K562 (cell line): ENCODE measurements at regions not wholly inside any gene's neighbourhood (a gene's known extent, or its start where the extent isn't known, plus 50 kb on each side); places are given as distances from the start of the nearest gene placed in this dataset.

Experiments used
- ATAC-seq: fragments of 200-7000 bp; cut with Tn5 transposase; 3 replicates; pipeline ENCODE4 v1.9.1; 2020; ENCODE audit warnings: moderate library complexity
- BruUV-seq: library from RNA; stranded (reverse); fragments of 400-500 nt; replicated peaks from 2 replicates; lab custom pipeline; 2021; lab: Mats Ljungman, UMichigan
- CTCF ChIA-PET: fragments of 300-600 bp; formaldehyde crosslinking; extraction: SDS; loops from one replicate; lab custom pipeline; 2021; ENCODE audit warnings: low intra/inter-chr PET ratio; lab: Yijun Ruan, JAX
- POLR2A ChIA-PET: fragments of 300-600, 350-650 bp; sonication (Branson Sonifier 250); formaldehyde crosslinking; extraction: SDS; loops from one replicate; lab custom pipeline; 2021; ENCODE audit warnings: antibody characterized with exemption, inconsistent platforms; lab: Yijun Ruan, JAX
- DNase-seq, 4 experiments: peaks; one replicate each; pipeline versions ENCODE4 v3.0.0 to v3.0.0-alpha.2; 2011 to 2018; ENCODE audit warnings: low spot score in 3 of 4, mixed read lengths in 3 of 4; ENCODE audit errors: extremely low read depth in 1 of 4
- FAIRE-seq: peaks from 2 replicates; lab custom pipeline; 2011; peaks lifted over from hg19 to GRCh38; lab: Jason Lieb, UNC
- H2AFZ ChIP-seq: 2 replicates; pipeline ENCODE4 v1.6.0; 2011; ENCODE audit warnings: low read depth, low read length, control low read depth, inconsistent platforms
- H3K27ac ChIP-seq: fragments of 200-600 bp; 3 replicates; pipeline ENCODE4 v1.8.0; 2011; ENCODE audit warnings: low read depth, mild to moderate bottlenecking, control low read depth, inconsistent platforms, low read length, moderate library complexity, mixed read lengths; ENCODE audit errors: extremely low read depth
- H3K27me3 ChIP-seq, 2 experiments: fragments of 300-600 bp in 1 of 2; 2 replicates in 1 of 2; 3 replicates in 1 of 2; pipeline versions ENCODE4 v1.6.0 to v1.8.0; 2011; ENCODE audit warnings: inconsistent platforms in 2 of 2, low read length in 2 of 2, mild to moderate bottlenecking in 1 of 2, mixed read lengths in 1 of 2, moderate library complexity in 1 of 2; ENCODE audit not compliant: control insufficient read depth in 2 of 2, insufficient read depth in 2 of 2
- H3K36me3 ChIP-seq: fragments of 300-600 bp; 3 replicates; pipeline ENCODE4 v1.8.0; 2011; ENCODE audit warnings: mild to moderate bottlenecking, low read length, inconsistent platforms; ENCODE audit not compliant: control insufficient read depth, insufficient read depth
- H3K4me1 ChIP-seq, 2 experiments: fragments of 200-600 bp in 1 of 2; replicated peaks in 1 of 2; 2 replicates in 1 of 2; 3 replicates in 1 of 2; pipeline versions ENCODE4 v1.5.1 to v1.8.0; 2011; ENCODE audit warnings: inconsistent platforms in 2 of 2, low read length in 2 of 2, mild to moderate bottlenecking in 1 of 2, mixed read lengths in 1 of 2, moderate library complexity in 1 of 2; ENCODE audit not compliant: control insufficient read depth in 2 of 2, insufficient read depth in 2 of 2
- H3K4me2 ChIP-seq: 2 replicates; pipeline ENCODE4 v1.6.1; 2011; ENCODE audit warnings: low read length, control low read depth, inconsistent platforms, mixed read lengths; ENCODE audit not compliant: insufficient read depth
- H3K4me3 ChIP-seq: fragments of 200-600 bp; sonication (generic), shearing (Covaris generic); 2 replicates; pipeline ENCODE4 v1.5.1; 2016; ENCODE audit warnings: control low read depth, inconsistent platforms
- H3K79me2 ChIP-seq: fragments of 200-600 bp; 3 replicates; pipeline ENCODE4 v1.8.0; 2011; ENCODE audit warnings: low read length, inconsistent platforms; ENCODE audit not compliant: control insufficient read depth, insufficient read depth
- H3K9ac ChIP-seq, 2 experiments: 2 replicates each; pipeline versions ENCODE4 v1.6.0 to v1.6.1; 2011; ENCODE audit warnings: low read depth in 2 of 2, low read length in 2 of 2, control low read depth in 1 of 2, inconsistent platforms in 1 of 2, mild to moderate bottlenecking in 1 of 2, mixed read lengths in 1 of 2; ENCODE audit not compliant: insufficient read depth in 1 of 2
- H3K9me1 ChIP-seq: one replicate; pipeline ENCODE4 v1.6.0; 2011; ENCODE audit warnings: inconsistent platforms, mild to moderate bottlenecking, low read length, moderate library complexity; ENCODE audit not compliant: control insufficient read depth, insufficient read depth
- H3K9me3 ChIP-seq: replicated peaks from 2 replicates; pipeline ENCODE4 v1.5.1; 2011; ENCODE audit warnings: low read depth, low read length, inconsistent platforms; ENCODE audit not compliant: control insufficient read depth, insufficient read depth
- H4K20me1 ChIP-seq: replicated peaks from 2 replicates; pipeline ENCODE4 v1.6.1; 2011; ENCODE audit warnings: low read length, inconsistent platforms, mixed read lengths; ENCODE audit not compliant: control insufficient read depth, insufficient read depth
- CBX8 ChIP-seq: fragments of 200-600 bp; sonication (generic); IDR thresholded peaks from 2 replicates; pipeline ENCODE4 v1.6.1; 2012; ENCODE audit warnings: borderline replicate concordance, mixed run types, low read depth, mild to moderate bottlenecking, moderate library complexity, mixed read lengths, low read length, control low read depth, inconsistent platforms; ENCODE audit not compliant: poor library complexity, severe bottlenecking; ENCODE audit errors: extremely low read depth
- IFI16 ChIP-seq: fragments of 250-450 bp; sonication (Bioruptor Pico); IDR thresholded peaks from 2 replicates; pipeline ENCODE4 v2.1.2; 2022; ENCODE audit warnings: mild to moderate bottlenecking, inconsistent platforms
- RBM15 ChIP-seq: fragments of 200-400 bp; formaldehyde crosslinking; IDR thresholded peaks from 2 replicates; pipeline ENCODE4 v1.6.1; 2018; ENCODE audit warnings: mild to moderate bottlenecking, low read length, moderate library complexity; ENCODE audit not compliant: insufficient read depth
- RBM25 ChIP-seq: fragments of 200-400 bp; formaldehyde crosslinking; IDR thresholded peaks from 2 replicates; pipeline ENCODE4 v1.6.1; 2018; ENCODE audit warnings: low read length, low read depth, moderate library complexity; ENCODE audit not compliant: severe bottlenecking
- RBM34 ChIP-seq: fragments of 200-400 bp; formaldehyde crosslinking; IDR thresholded peaks from 2 replicates; pipeline ENCODE4 v1.6.1; 2018; ENCODE audit warnings: low read length, borderline replicate concordance; ENCODE audit not compliant: insufficient read depth
- RFX1 ChIP-seq: fragments of 450-650 bp; IDR thresholded peaks from 2 replicates; pipeline ENCODE4 v1.6.1; 2016; ENCODE audit warnings: mild to moderate bottlenecking, moderate library complexity
- RFX5 ChIP-seq: IDR thresholded peaks from 2 replicates; pipeline ENCODE4 v1.6.1; 2011; ENCODE audit warnings: low read depth, mild to moderate bottlenecking, improper control_type of control experiment, low read length
- SMAD1 ChIP-seq: fragments of 150-350 bp; IDR thresholded peaks from 2 replicates; pipeline ENCODE4 v1.6.1; 2014; ENCODE audit warnings: low read length, low read depth; ENCODE audit not compliant: partially characterized antibody
- SMAD4 ChIP-seq: fragments of 250-450 bp; sonication (Bioruptor Pico); conservative IDR thresholded peaks from 2 replicates; pipeline ENCODE4 v1.8.0; 2021; ENCODE audit warnings: inconsistent platforms, mild to moderate bottlenecking, moderate library complexity
- SOX6 ChIP-seq: fragments of 450-650 bp; IDR thresholded peaks from 2 replicates; pipeline ENCODE4 v1.6.1; 2014; ENCODE audit warnings: mild to moderate bottlenecking
- SRSF9 ChIP-seq: fragments of 200-400 bp; formaldehyde crosslinking; IDR thresholded peaks from 2 replicates; pipeline ENCODE4 v1.6.1; 2017; ENCODE audit warnings: low read depth, low read length, borderline replicate concordance
- STAT6 ChIP-seq: sonication (generic); formaldehyde crosslinking; IDR thresholded peaks from 2 replicates; pipeline ENCODE4 v1.8.1; 2023; ENCODE audit warnings: mild to moderate bottlenecking, missing genetic modification reagents
- TAL1 ChIP-seq: fragments of 450-650 bp; IDR thresholded peaks from 2 replicates; pipeline ENCODE4 v1.6.1; 2016; ENCODE audit warnings: mild to moderate bottlenecking
- ZNF282 ChIP-seq: sonication (generic); formaldehyde crosslinking; IDR thresholded peaks from 2 replicates; pipeline ENCODE4 v1.8.1; 2023; ENCODE audit warnings: missing genetic modification reagents
- WGBS: fragments of 100-300 bp; shearing (Covaris generic); methylation state at CpG from one replicate; pipeline ENCODE4 v1.1.6; 2016; ENCODE audit warnings: low coverage, mixed read lengths; ENCODE audit not compliant: insufficient coverage; ENCODE audit errors: missing lambda C conversion rate; 5-methylcytosine and 5-hydroxymethylcytosine counted together
- in situ Hi-C: fragments of 300-500 bp; cut with MboI; formaldehyde crosslinking; loops from 4 replicates; pipeline ENCODE4 v1.15.0; 2018; ENCODE audit warnings: inconsistent platforms, mixed read lengths
- intact Hi-C: fragments of 100-400 bp; cut with micrococcal nuclease; formaldehyde crosslinking; loops from 2 replicates; pipeline ENCODE4 v1.14.2; 2022
- TF ChIP-seq, protein P1 (sequence below): sonication (generic); formaldehyde crosslinking; IDR thresholded peaks from 2 replicates; pipeline ENCODE4 v1.8.1; 2022; ENCODE audit warnings: missing genetic modification reagents
- TF ChIP-seq, protein P2 (sequence below): fragments of 250-450 bp; sonication (Bioruptor Pico); IDR thresholded peaks from 2 replicates; pipeline ENCODE4 v1.8.0; 2021; ENCODE audit warnings: borderline replicate concordance, mild to moderate bottlenecking, moderate library complexity; ENCODE audit not compliant: poor library complexity, severe bottlenecking
- TF ChIP-seq, protein P3 (sequence below): IDR thresholded peaks from 3 replicates; pipeline ENCODE4 v1.6.1; 2011; ENCODE audit warnings: borderline replicate concordance, mild to moderate bottlenecking; ENCODE audit not compliant: insufficient read length, insufficient read depth

DNA sequence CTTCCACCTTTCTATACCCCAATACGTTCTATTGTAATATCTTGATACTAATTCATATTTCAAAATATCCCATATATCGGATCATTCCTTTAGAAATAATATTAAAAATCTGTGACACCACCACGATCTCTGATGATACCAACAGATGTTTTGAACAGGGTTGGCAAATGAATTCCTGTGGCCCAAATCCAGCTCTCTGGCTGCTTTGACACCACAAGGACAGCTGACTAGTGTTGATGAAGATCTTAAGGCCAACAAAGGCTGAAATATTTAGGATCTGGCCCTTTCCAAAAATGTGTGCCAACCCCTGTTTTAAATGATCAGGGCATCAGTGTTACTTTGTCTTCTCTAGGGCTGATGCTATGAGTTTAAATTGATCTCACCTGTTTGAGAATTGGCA, 380.7 kb upstream of the PFKP start:
- Histone ChIP-seq H3K4me1 (no peaks in the 10 kb centered on the region), H3K36me3 (no peaks in the 10 kb centered on the region), H3K4me2 (no peak overlapping the region), H3K9me3 (no peaks in the 10 kb centered on the region), H3K27me3 (no peaks in the 10 kb centered on the region), H3K79me2 (no peaks in the 10 kb centered on the region), H4K20me1 (no peaks in the 10 kb centered on the region), H3K9me1 (no peaks in the 10 kb centered on the region), H3K27ac (no peak overlapping the region), H3K9ac (no peak overlapping the region), H2AFZ (no peak overlapping the region), H3K4me3 (no peak overlapping the region)
- DNase-seq (no peak), FAIRE-seq (no peak), ATAC-seq (no peak)
- ChIA-PET POLR2A (no interaction called here), CTCF (no interaction called here)
- in situ Hi-C loops (no loop called here), intact Hi-C loops (no loop called here)
- 0% methylated on average over 3 of the region's 3 CpGs for WGBS
- BruUV-seq: no TSS peak
- TF ChIP-seq SOX6 (no peak), SMAD4 (no peak), RBM15 (no peak), CBX8 (no peak), RFX1 (no peak), SMAD1 (no peak), IFI16 (CRISPR knock-in tag) (no peak), STAT6 (no peak), RFX5 (no peak), TAL1 (no peak), SRSF9 (no peak), RBM25 (no peak), RBM34 (no peak), ZNF282 (CRISPR knock-in tag) (no peak)
- TF ChIP-seq, protein P1, sequence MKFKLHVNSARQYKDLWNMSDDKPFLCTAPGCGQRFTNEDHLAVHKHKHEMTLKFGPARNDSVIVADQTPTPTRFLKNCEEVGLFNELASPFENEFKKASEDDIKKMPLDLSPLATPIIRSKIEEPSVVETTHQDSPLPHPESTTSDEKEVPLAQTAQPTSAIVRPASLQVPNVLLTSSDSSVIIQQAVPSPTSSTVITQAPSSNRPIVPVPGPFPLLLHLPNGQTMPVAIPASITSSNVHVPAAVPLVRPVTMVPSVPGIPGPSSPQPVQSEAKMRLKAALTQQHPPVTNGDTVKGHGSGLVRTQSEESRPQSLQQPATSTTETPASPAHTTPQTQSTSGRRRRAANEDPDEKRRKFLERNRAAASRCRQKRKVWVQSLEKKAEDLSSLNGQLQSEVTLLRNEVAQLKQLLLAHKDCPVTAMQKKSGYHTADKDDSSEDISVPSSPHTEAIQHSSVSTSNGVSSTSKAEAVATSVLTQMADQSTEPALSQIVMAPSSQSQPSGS (CRISPR knock-in tag): no peak
- TF ChIP-seq, protein P2, sequence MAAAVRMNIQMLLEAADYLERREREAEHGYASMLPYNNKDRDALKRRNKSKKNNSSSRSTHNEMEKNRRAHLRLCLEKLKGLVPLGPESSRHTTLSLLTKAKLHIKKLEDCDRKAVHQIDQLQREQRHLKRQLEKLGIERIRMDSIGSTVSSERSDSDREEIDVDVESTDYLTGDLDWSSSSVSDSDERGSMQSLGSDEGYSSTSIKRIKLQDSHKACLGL (CRISPR knock-in tag): no peak
- TF ChIP-seq, protein P3, sequence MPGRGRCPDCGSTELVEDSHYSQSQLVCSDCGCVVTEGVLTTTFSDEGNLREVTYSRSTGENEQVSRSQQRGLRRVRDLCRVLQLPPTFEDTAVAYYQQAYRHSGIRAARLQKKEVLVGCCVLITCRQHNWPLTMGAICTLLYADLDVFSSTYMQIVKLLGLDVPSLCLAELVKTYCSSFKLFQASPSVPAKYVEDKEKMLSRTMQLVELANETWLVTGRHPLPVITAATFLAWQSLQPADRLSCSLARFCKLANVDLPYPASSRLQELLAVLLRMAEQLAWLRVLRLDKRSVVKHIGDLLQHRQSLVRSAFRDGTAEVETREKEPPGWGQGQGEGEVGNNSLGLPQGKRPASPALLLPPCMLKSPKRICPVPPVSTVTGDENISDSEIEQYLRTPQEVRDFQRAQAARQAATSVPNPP: no peak
